Right lobe of liver (tissue), 6 donors: ENCODE measurements at regions not wholly inside any gene's neighbourhood (a gene's known extent, or its start where the extent isn't known, plus 50 kb on each side); places are given as distances from the start of the nearest gene placed in this dataset.

ENCODE experiments used
- ATAC-seq, 4 donors: fragments of 200-7000 bp; cut with Tn5 transposase; one replicate each; pipeline ENCODE4 v1.9.1; 2020; ENCODE audit warnings: mild to moderate bottlenecking in 4 of 4, moderate library complexity in 4 of 4
- DNase-seq, 3 donors: peaks; one replicate each; pipeline ENCODE4 v3.0.0-alpha.2; 2020
- H3K27ac ChIP-seq, 3 donors: fragments of 200-600 bp; one replicate each; pipeline ENCODE4 v1.8.0; 2022
- H3K27me3 ChIP-seq, 2 donors: fragments of 200-600 bp; one replicate each; pipeline ENCODE4 v1.8.0; 2022
- H3K36me3 ChIP-seq, 4 donors: fragments of 200-600 bp; sonication (generic) in 1 of 4; one replicate each; pipeline versions ENCODE4 v1.5.1 to v1.8.0; 2017 to 2022; ENCODE audit warnings: control low read depth in 1 of 4
- H3K4me1 ChIP-seq, 4 donors: fragments of 200-600 bp; sonication (generic) in 1 of 4; one replicate each; pipeline versions ENCODE4 v1.5.1 to v1.8.0; 2017 to 2022; ENCODE audit warnings: control low read depth in 1 of 4
- H3K4me3 ChIP-seq, 3 donors: fragments of 200-600 bp; one replicate each; pipeline ENCODE4 v1.8.0; 2022
- H3K9me3 ChIP-seq, 4 donors: fragments of 200-600 bp; sonication (generic) in 1 of 4; one replicate each; pipeline versions ENCODE4 v1.5.1 to v1.8.0; 2017 to 2022; ENCODE audit warnings: control low read depth in 1 of 4
- POLR2A ChIP-seq: fragments of 450-650 bp; IDR thresholded peaks from one replicate; pipeline ENCODE4 v1.6.1; 2017; ENCODE audit warnings: antibody characterized with exemption, mild to moderate bottlenecking
- WGBS: methylation state at CpG from one replicate; pipeline ENCODE4 v1.1.6; 2018; ENCODE audit warnings: low coverage, low lambda C conversion rate; ENCODE audit not compliant: insufficient coverage; ENCODE audit errors: missing lambda C conversion rate; 5-methylcytosine and 5-hydroxymethylcytosine counted together
- intact Hi-C, 2 donors: fragments of 100-400 bp; cut with DNase I; formaldehyde crosslinking; loops; one replicate each; pipeline versions ENCODE4 v1.11.2 to v1.14.1; 2022
- TF ChIP-seq, protein P1 (sequence below), 4 donors: fragments of 200-600 bp in 3 of 4; fragments of 450-650 bp in 1 of 4; IDR thresholded peaks; one replicate each; pipeline versions ENCODE4 v1.5.1 to v1.8.0; 2016 to 2022; ENCODE audit warnings: antibody characterized with exemption in 4 of 4, mild to moderate bottlenecking in 2 of 4
- donor health status: DM: no; HTN: yes; CAD: no.
- donor health status: DM: no; HTN: no; CAD: no.
- donor health status: DM: no; HTN: no; CAD: no.
- donor health status: DM: no; HTN: yes; CAD: no.
- donor health status: DM: no; HTN: yes; CAD: no.

- H3K27me3 ChIP-seq, result no peaks in the 10 kb centered on the region
- H3K4me3 ChIP-seq, result no peak overlapping the region
- WGBS, result 33% methylated on average over 1 of the region's 1 CpG
- intact Hi-C loops, result no loop called here
- peak in 2 of 4 donors; percentile 25 to 54 for ATAC-seq
- no peaks in the 10 kb centered on the region for H3K9me3 ChIP-seq
- no peak overlapping the region for H3K27ac ChIP-seq
- H3K4me1 ChIP-seq, result no peaks in the 10 kb centered on the region
- no peak for DNase-seq
- no peak for TF ChIP-seq POLR2A
- TF ChIP-seq, protein P1, sequence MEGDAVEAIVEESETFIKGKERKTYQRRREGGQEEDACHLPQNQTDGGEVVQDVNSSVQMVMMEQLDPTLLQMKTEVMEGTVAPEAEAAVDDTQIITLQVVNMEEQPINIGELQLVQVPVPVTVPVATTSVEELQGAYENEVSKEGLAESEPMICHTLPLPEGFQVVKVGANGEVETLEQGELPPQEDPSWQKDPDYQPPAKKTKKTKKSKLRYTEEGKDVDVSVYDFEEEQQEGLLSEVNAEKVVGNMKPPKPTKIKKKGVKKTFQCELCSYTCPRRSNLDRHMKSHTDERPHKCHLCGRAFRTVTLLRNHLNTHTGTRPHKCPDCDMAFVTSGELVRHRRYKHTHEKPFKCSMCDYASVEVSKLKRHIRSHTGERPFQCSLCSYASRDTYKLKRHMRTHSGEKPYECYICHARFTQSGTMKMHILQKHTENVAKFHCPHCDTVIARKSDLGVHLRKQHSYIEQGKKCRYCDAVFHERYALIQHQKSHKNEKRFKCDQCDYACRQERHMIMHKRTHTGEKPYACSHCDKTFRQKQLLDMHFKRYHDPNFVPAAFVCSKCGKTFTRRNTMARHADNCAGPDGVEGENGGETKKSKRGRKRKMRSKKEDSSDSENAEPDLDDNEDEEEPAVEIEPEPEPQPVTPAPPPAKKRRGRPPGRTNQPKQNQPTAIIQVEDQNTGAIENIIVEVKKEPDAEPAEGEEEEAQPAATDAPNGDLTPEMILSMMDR (IDR thresholded peaks at IDR 0.05), result no peak
- no peaks in the 10 kb centered on the region for H3K36me3 ChIP-seq
Observed at GRCh38 chr5:38077652-38078051, 180.7 kb upstream of the EGFLAM start.

DNA sequence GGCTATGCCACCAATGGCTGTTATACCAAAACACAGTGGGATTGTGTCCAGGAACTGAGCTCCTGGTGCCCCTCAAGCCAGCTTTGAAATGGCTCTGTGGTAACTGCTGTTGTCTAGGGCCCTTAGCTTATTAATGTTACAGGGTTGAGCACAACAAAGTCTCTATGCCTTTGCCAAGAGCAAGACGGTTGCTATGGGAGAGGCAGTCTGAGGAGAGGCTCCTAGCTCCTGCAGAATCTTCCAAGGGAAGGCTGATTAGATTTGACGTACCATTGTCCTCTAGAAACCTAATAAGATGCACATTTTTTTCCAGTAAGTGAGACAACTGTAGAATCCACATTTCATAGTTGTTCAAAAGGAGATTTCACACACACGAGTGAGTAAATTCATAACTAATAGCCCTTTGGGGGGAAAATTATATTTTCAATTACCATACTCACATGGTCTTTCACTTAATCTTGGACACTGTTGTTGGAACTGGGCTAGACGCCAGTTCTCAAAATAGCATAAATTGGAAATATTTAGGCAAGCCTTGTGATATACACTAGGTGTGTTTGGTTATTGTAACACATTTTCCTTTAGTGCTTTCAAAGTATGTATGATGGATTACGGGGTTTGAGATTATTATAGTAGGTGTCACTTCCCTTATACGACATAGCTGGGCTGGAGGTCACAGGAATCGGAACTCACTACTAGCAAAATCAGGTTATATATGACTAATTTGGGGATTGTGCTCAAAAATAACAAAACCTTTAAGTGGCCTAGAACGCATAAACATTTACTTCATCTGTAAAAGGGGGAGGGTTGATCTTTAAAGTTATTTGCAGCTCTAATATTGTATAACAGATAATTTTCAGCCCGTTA, 186.3 kb upstream of the EGFLAM start:
- H3K36me3 ChIP-seq, result no peaks in the 10 kb centered on the region
- H3K4me1 ChIP-seq, result no peaks in the 10 kb centered on the region
- no peak overlapping the region for H3K27ac ChIP-seq
- ATAC-seq (no peak), DNase-seq (no peak)
- intact Hi-C loops, result no loop called here
- no peak for TF ChIP-seq POLR2A
- TF ChIP-seq, protein P1 (IDR thresholded peaks at IDR 0.05), result no peak
- H3K9me3 ChIP-seq, result no peaks in the 10 kb centered on the region
- 80% methylated on average over 9 of the region's 9 CpGs for WGBS
- H3K4me3 ChIP-seq, result no peak overlapping the region
- H3K27me3 ChIP-seq, result no peaks in the 10 kb centered on the region

DNA sequence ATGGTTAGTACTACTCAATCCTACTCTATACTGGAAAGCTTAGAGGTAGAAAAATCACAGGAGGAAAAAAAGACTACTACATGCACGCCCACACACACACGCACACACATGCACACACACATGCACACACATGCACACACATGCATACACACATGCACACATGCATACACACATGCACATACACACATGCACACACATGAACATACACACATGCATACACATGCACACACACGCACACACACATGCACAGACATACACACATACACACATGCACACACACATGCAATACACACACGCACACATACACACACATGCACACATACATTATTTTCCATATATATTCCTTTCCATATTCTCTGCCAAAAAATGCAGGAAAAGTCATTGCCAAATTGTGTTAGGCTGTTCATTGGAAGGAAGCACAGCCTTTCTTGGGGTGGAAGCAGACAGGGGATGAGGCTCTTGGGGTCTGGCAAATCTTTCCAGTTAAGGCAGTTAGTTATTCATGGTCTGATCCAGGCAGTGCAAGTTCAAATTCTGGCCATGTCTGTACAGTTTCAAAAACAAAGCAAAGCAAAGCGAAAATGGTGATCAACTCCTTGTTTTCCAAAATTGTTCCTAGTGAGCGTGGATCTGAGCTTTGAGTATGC, 187.9 kb upstream of the EGFLAM start:
- Histone ChIP-seq H3K4me3 (no peak overlapping the region), H3K27me3 (no peaks in the 10 kb centered on the region), H3K27ac (no peak overlapping the region), H3K9me3 (no peaks in the 10 kb centered on the region), H3K4me1 (no peaks in the 10 kb centered on the region), H3K36me3 (no peaks in the 10 kb centered on the region)
- intact Hi-C loops, result no loop called here
- 86% methylated on average over 6 of the region's 6 CpGs for WGBS
- DNase-seq, result no peak
- ATAC-seq, result no peak
- TF ChIP-seq POLR2A, result no peak

DNA sequence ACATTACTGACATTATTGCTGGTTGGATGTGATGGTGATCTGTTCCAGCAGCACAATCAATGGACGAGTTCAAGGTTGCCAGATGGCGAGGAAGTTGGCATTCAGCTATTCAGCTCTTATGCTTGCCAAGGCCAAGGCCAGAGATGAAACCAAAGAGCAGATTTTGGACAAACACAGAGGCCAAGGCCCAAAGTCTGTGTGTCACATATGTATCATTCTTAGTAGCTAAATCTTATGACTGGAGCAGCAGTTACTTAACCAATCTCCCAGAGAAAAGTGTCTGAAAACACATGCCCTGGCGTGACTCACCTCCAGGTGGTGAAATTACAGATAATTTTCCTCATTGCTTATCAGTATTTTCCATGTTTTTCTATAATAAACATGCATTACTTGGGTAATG, 189.0 kb upstream of the EGFLAM start:
- intact Hi-C loops, result no loop called here
- Histone ChIP-seq H3K9me3 (no peaks in the 10 kb centered on the region), H3K4me3 (no peak overlapping the region), H3K4me1 (no peaks in the 10 kb centered on the region), H3K36me3 (no peaks in the 10 kb centered on the region), H3K27me3 (no peaks in the 10 kb centered on the region), H3K27ac (no peak overlapping the region)
- TF ChIP-seq POLR2A, result no peak
- TF ChIP-seq, protein P1 (IDR thresholded peaks at IDR 0.05), result no peak
- ATAC-seq (peak; percentile 88 to 97 (median 96)), DNase-seq (peak; percentile 34 to 72 (median 62))
- 9% methylated on average over 3 of the region's 3 CpGs for WGBS

DNA sequence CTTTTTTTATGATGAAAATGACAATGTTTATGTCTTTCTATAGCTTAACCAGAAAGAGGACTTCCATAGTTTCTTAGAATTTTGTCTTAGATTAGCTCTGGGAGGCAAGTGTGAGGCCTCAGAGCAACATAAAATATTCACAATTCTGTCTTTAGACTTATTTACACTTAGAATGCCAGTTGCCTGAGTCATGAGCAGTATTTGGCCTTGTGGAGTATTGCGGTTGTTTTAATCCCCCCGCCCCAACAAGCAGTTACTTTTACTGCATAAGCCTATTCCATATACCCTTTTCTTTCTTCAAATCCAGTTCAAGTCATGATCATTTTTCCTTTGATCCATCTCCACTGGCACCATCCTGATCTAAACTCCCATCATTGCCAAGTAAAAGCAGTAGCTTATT, 198.0 kb upstream of the EGFLAM start:
- Histone ChIP-seq H3K27me3 (no peaks in the 10 kb centered on the region), H3K27ac (no peak overlapping the region), H3K36me3 (no peaks in the 10 kb centered on the region), H3K4me3 (no peak overlapping the region), H3K9me3 (no peaks in the 10 kb centered on the region), H3K4me1 (no peaks in the 10 kb centered on the region)
- DNase-seq (no peak), ATAC-seq (no peak)
- 55% methylated on average over 2 of the region's 2 CpGs for WGBS
- TF ChIP-seq POLR2A, result no peak
- TF ChIP-seq, protein P1 (IDR thresholded peaks at IDR 0.05), result no peak
- intact Hi-C loops, result no loop called here
